ENCODE measurements at regions not wholly inside any gene's neighbourhood (a gene's known extent, or its start where the extent isn't known, plus 50 kb on each side); places are given as distances from the start of the nearest gene placed in this dataset.
A peak's percentile ranks its signal among the peaks of the same experiment; 100 is the strongest.

DNA sequence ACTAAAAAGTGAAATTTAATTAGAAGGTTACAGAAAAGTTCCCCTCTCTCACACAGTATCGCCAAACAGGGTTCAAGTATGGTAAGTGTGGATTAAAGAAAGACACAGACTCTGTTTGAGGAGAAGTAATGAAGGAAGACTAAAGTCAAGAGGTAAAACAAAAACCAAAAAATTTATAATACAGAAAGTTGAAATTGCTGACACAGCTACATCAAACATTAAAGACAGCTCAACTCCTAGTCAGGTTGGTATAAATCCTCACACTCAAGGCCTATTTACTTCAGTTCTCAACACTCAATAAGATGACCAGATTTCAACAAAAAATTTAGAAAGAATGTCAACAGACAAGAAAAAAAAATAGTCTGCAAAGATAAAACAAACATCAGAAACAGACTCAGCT is 300.5 kb upstream of the LINC00305 start:
- no peaks in the 10 kb centered on the region for H3K9me3 Mint-ChIP-seq (ENCODE audit: unreplicated experiment)
- TF ChIP-seq, protein P1, sequence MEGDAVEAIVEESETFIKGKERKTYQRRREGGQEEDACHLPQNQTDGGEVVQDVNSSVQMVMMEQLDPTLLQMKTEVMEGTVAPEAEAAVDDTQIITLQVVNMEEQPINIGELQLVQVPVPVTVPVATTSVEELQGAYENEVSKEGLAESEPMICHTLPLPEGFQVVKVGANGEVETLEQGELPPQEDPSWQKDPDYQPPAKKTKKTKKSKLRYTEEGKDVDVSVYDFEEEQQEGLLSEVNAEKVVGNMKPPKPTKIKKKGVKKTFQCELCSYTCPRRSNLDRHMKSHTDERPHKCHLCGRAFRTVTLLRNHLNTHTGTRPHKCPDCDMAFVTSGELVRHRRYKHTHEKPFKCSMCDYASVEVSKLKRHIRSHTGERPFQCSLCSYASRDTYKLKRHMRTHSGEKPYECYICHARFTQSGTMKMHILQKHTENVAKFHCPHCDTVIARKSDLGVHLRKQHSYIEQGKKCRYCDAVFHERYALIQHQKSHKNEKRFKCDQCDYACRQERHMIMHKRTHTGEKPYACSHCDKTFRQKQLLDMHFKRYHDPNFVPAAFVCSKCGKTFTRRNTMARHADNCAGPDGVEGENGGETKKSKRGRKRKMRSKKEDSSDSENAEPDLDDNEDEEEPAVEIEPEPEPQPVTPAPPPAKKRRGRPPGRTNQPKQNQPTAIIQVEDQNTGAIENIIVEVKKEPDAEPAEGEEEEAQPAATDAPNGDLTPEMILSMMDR (IDR thresholded peaks at IDR 0.05; ENCODE audit: unreplicated experiment) = no peak
- H3K36me3 Mint-ChIP-seq (ENCODE audit: low read depth, unreplicated experiment) = no peaks in the 10 kb centered on the region
- peaks cover 13% of the 10 kb centered on the region for H3K4me1 Mint-ChIP-seq (ENCODE audit: unreplicated experiment)
- peaks cover 3% of the 10 kb centered on the region for H3K27me3 Mint-ChIP-seq (ENCODE audit: unreplicated experiment)
- DNase-seq (ENCODE audit: low spot score) = no peak
- no peak overlapping the region for H3K27ac Mint-ChIP-seq (ENCODE audit: unreplicated experiment)
- H3K4me3 Mint-ChIP-seq (ENCODE audit: unreplicated experiment) = no peak overlapping the region

DNA sequence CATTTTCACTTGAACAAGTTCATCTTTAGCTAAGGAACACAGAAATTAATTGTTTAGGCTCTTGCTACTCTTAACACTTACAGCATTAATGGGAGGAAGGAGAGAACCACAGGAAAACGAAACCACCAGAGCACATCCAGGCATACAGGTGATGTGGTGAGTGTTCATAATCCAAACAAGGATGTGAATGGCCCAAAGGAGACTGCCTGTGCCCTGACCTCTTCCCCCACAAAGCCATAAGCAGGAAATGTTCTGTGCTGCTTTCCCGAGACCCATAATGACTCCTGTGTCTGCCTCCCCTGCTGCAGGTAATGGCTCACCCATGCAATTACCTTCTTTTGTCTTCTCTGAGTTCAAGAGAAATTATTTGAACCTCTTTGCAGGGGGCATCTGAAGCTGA is 295.9 kb upstream of the LINC00305 start:
- TF ChIP-seq, protein P1 (IDR thresholded peaks at IDR 0.05; ENCODE audit: unreplicated experiment) = no peak
- Mint-ChIP-seq H3K27ac (ENCODE audit: unreplicated experiment) (peak overlapping the region; percentile 22), H3K4me3 (ENCODE audit: unreplicated experiment) (no peak overlapping the region)

DNA sequence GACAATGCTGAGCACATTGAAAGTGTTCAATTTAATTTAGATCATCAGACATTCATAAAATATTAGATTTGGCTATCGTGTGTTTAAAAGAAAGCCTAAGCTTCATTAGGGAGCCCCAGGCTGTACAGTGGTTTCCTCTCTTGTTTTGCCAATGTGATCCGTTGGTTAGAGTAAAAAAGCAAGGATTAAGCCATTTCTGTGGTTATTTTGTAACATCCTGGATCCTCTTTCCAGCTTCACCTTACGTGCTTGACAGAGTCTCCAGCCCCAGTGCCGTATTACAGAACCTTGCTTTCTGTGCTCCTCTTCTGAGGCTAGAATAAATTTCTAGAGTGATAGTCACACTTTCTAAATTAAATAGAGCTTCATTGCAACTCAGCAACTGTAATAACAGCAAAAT is 289.3 kb upstream of the LINC00305 start:
- Mint-ChIP-seq H3K27ac (ENCODE audit: unreplicated experiment) (no peak overlapping the region), H3K9me3 (ENCODE audit: unreplicated experiment) (peaks cover 13% of the 10 kb centered on the region), H3K4me1 (ENCODE audit: unreplicated experiment) (peaks cover 9% of the 10 kb centered on the region), H3K4me3 (ENCODE audit: unreplicated experiment) (no peak overlapping the region), H3K27me3 (ENCODE audit: unreplicated experiment) (peaks cover 3% of the 10 kb centered on the region), H3K36me3 (ENCODE audit: low read depth, unreplicated experiment) (peaks cover 9% of the 10 kb centered on the region)
- TF ChIP-seq, protein P1 (IDR thresholded peaks at IDR 0.05; ENCODE audit: unreplicated experiment) = no peak
- DNase-seq (ENCODE audit: low spot score) = no peak

More for the DNA sequence above, 295.9 kb upstream of the LINC00305 start:
- Mint-ChIP-seq H3K36me3 (ENCODE audit: low read depth, unreplicated experiment) (no peaks in the 10 kb centered on the region), H3K4me1 (ENCODE audit: unreplicated experiment) (peaks cover 19% of the 10 kb centered on the region), H3K9me3 (ENCODE audit: unreplicated experiment) (no peaks in the 10 kb centered on the region), H3K27me3 (ENCODE audit: unreplicated experiment) (peaks cover 2% of the 10 kb centered on the region)
- DNase-seq (ENCODE audit: low spot score) = no peak

DNA sequence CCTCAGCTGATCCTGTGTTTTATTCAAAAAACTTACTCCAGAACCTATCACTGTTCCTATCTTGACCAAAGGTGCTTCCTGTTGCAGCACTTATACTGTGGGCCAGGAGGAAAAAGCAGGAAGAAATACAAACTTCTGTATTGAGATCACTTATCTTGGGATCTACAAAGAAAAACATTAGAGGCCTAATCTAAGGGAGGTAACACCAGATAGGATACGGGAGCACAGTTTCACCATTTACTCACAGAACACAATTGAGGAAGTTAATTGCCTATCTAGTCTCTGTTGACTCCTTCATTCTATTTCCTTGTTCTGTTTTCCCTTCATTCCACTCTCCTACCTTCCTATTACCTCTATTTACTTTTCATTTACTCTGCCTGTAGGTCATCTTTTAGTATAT is 287.2 kb upstream of the LINC00305 start:
- no peak for DNase-seq (ENCODE audit: low spot score)
- H3K9me3 Mint-ChIP-seq (ENCODE audit: unreplicated experiment) = peaks cover 15% of the 10 kb centered on the region
- H3K4me1 Mint-ChIP-seq (ENCODE audit: unreplicated experiment) = peaks cover 9% of the 10 kb centered on the region
- H3K27me3 Mint-ChIP-seq (ENCODE audit: unreplicated experiment) = peaks cover 3% of the 10 kb centered on the region
- H3K36me3 Mint-ChIP-seq (ENCODE audit: low read depth, unreplicated experiment) = peaks cover 9% of the 10 kb centered on the region
- H3K27ac Mint-ChIP-seq (ENCODE audit: unreplicated experiment) = peak overlapping the region; percentile 44
- TF ChIP-seq, protein P1 (IDR thresholded peaks at IDR 0.05; ENCODE audit: unreplicated experiment) = no peak
- no peak overlapping the region for H3K4me3 Mint-ChIP-seq (ENCODE audit: unreplicated experiment)

DNA sequence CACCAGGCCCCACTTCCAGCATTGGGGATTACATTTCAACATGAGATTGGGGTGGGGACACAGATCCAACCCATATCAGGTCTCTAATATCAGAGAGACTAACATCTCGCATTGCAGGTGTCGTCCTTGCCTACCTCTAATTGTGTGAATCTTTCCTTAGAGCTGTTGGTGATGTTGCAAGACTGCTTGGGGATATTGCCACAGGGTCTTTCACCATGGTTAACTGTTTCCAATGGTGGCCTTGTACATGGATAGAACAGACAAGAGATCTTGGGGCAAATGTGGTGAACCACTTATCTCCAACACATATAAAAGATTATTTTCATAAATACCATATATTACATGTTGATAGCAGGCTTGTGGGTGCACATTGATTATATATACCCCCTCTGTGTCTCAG is 270.3 kb upstream of the LINC00305 start:
- H3K27me3 Mint-ChIP-seq (ENCODE audit: unreplicated experiment) = no peaks in the 10 kb centered on the region
- no peak overlapping the region for H3K27ac Mint-ChIP-seq (ENCODE audit: unreplicated experiment)
- no peaks in the 10 kb centered on the region for H3K36me3 Mint-ChIP-seq (ENCODE audit: low read depth, unreplicated experiment)
- no peaks in the 10 kb centered on the region for H3K9me3 Mint-ChIP-seq (ENCODE audit: unreplicated experiment)
- TF ChIP-seq, protein P1 (IDR thresholded peaks at IDR 0.05; ENCODE audit: unreplicated experiment) = no peak
- peaks cover 3% of the 10 kb centered on the region for H3K4me1 Mint-ChIP-seq (ENCODE audit: unreplicated experiment)
- no peak overlapping the region for H3K4me3 Mint-ChIP-seq (ENCODE audit: unreplicated experiment)
- DNase-seq (ENCODE audit: low spot score) = no peak

Data from endothelial cell (in vitro differentiated cells).